PC-9 (cell line): ENCODE measurements at regions not wholly inside any gene's neighbourhood (a gene's known extent, or its start where the extent isn't known, plus 50 kb on each side); places are given as distances from the start of the nearest gene placed in this dataset.

Experiments
- EZH2 ChIP-seq: fragments of 200-600 bp; sonication (generic); IDR thresholded peaks from 2 replicates; pipeline ENCODE4 v1.8.0; 2017; ENCODE audit warnings: antibody characterized with exemption, low read depth
- TF ChIP-seq, protein P1 (sequence below): fragments of 200-600 bp; sonication (generic); conservative IDR thresholded peaks from 2 replicates; pipeline ENCODE4 v1.6.1; 2017; ENCODE audit warnings: mixed run types, antibody characterized with exemption, mild to moderate bottlenecking, moderate library complexity

DNA sequence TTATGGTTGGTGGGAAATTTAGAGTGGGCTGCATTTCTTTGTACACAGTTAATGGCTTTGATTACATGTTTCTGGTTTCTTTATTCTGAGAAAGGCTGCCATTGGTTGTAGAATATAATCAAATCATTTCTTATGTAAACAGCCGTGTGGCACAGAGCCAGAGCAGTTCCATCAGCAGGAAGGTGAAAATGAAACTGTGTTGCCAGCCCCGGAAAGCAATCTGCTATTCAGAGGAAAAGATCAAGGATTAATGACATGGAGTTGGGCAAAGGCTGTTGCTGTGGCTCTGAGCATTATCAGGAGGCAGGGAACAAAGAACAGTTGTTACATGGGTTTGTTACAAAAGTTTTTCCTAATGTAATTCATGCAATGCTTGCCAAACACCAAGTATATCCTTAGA lies 74.2 kb upstream of the ZNF716 start:
- TF ChIP-seq, protein P1, sequence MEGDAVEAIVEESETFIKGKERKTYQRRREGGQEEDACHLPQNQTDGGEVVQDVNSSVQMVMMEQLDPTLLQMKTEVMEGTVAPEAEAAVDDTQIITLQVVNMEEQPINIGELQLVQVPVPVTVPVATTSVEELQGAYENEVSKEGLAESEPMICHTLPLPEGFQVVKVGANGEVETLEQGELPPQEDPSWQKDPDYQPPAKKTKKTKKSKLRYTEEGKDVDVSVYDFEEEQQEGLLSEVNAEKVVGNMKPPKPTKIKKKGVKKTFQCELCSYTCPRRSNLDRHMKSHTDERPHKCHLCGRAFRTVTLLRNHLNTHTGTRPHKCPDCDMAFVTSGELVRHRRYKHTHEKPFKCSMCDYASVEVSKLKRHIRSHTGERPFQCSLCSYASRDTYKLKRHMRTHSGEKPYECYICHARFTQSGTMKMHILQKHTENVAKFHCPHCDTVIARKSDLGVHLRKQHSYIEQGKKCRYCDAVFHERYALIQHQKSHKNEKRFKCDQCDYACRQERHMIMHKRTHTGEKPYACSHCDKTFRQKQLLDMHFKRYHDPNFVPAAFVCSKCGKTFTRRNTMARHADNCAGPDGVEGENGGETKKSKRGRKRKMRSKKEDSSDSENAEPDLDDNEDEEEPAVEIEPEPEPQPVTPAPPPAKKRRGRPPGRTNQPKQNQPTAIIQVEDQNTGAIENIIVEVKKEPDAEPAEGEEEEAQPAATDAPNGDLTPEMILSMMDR, result no peak
- no peak for TF ChIP-seq EZH2
